Parathyroid adenoma (tissue), 2 donors: ENCODE measurements at regions not wholly inside any gene's neighbourhood (a gene's known extent, or its start where the extent isn't known, plus 50 kb on each side); places are given as distances from the start of the nearest gene placed in this dataset.

Experiments
- H2AFZ ChIP-seq: fragments of 300-600 bp; sonication (generic); one replicate; pipeline ENCODE4 v1.7.0; 2017; ENCODE audit warnings: antibody characterized with exemption, mild to moderate bottlenecking
- H3K27ac ChIP-seq: fragments of 300-600 bp; sonication (generic); one replicate; pipeline ENCODE4 v1.7.0; 2017
- H3K27me3 ChIP-seq: fragments of 300-600 bp; sonication (generic); one replicate; pipeline ENCODE4 v1.7.0; 2017; ENCODE audit warnings: low read length; ENCODE audit not compliant: control insufficient read depth, insufficient read depth
- H3K36me3 ChIP-seq: fragments of 300-600 bp; sonication (generic); one replicate; pipeline ENCODE4 v1.7.0; 2017; ENCODE audit warnings: low read length; ENCODE audit not compliant: control insufficient read depth, insufficient read depth
- H3K4me1 ChIP-seq: fragments of 300-600 bp; sonication (generic); one replicate; pipeline ENCODE4 v1.7.0; 2017; ENCODE audit warnings: control low read depth
- H3K4me2 ChIP-seq: fragments of 300-600 bp; sonication (generic); one replicate; pipeline ENCODE4 v1.7.0; 2017; ENCODE audit warnings: low read length
- H3K4me3 ChIP-seq: fragments of 300-600 bp; sonication (generic); one replicate; pipeline ENCODE4 v1.7.0; 2017; ENCODE audit warnings: low read depth, low read length
- H3K79me2 ChIP-seq: fragments of 300-600 bp; sonication (generic); one replicate; pipeline ENCODE4 v1.7.0; 2017; ENCODE audit warnings: control low read depth
- H3K9ac ChIP-seq: fragments of 300-600 bp; sonication (generic); one replicate; pipeline ENCODE4 v1.7.0; 2017; ENCODE audit warnings: mild to moderate bottlenecking
- H3K9me3 ChIP-seq: fragments of 300-600 bp; sonication (generic); one replicate; pipeline ENCODE4 v1.7.0; 2017; ENCODE audit warnings: low read length; ENCODE audit not compliant: control insufficient read depth
- TF ChIP-seq, protein P1 (sequence below): fragments of 300-600 bp; sonication (generic); IDR thresholded peaks from one replicate; pipeline ENCODE4 v1.7.0; 2017; ENCODE audit warnings: antibody characterized with exemption, mild to moderate bottlenecking
- donor health status: primary hyperparathyroidism.

DNA sequence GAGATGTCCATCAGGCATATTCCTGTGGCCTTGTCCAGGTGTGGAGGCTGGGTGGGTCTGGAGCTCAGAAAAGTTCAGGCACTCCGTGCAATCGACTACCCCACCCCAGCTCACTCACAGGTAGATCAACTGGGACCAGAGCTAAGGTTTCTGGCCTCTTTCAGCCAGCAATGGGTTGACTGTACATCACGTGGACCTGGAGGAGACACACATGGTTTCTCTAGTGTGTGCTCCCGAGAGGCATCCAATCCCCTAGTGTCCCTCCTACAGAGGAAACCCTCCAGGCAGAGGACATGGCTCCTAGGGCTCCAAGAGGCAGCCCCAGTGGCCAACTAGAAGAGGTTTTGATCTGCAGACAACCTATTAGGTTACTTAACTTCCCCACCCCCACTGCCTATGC is 119.5 kb upstream of the RGS6 start:
- no peaks in the 10 kb centered on the region for H3K27me3 ChIP-seq
- no peaks in the 10 kb centered on the region for H3K36me3 ChIP-seq
- no peaks in the 10 kb centered on the region for H3K9me3 ChIP-seq
- H3K4me2 ChIP-seq: no peak overlapping the region
- H3K79me2 ChIP-seq: no peaks in the 10 kb centered on the region
- H3K9ac ChIP-seq: no peak overlapping the region
- H3K27ac ChIP-seq: no peak overlapping the region
- TF ChIP-seq, protein P1, sequence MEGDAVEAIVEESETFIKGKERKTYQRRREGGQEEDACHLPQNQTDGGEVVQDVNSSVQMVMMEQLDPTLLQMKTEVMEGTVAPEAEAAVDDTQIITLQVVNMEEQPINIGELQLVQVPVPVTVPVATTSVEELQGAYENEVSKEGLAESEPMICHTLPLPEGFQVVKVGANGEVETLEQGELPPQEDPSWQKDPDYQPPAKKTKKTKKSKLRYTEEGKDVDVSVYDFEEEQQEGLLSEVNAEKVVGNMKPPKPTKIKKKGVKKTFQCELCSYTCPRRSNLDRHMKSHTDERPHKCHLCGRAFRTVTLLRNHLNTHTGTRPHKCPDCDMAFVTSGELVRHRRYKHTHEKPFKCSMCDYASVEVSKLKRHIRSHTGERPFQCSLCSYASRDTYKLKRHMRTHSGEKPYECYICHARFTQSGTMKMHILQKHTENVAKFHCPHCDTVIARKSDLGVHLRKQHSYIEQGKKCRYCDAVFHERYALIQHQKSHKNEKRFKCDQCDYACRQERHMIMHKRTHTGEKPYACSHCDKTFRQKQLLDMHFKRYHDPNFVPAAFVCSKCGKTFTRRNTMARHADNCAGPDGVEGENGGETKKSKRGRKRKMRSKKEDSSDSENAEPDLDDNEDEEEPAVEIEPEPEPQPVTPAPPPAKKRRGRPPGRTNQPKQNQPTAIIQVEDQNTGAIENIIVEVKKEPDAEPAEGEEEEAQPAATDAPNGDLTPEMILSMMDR: no peak
- no peaks in the 10 kb centered on the region for H3K4me1 ChIP-seq
- no peak overlapping the region for H3K4me3 ChIP-seq
- H2AFZ ChIP-seq: no peak overlapping the region

DNA sequence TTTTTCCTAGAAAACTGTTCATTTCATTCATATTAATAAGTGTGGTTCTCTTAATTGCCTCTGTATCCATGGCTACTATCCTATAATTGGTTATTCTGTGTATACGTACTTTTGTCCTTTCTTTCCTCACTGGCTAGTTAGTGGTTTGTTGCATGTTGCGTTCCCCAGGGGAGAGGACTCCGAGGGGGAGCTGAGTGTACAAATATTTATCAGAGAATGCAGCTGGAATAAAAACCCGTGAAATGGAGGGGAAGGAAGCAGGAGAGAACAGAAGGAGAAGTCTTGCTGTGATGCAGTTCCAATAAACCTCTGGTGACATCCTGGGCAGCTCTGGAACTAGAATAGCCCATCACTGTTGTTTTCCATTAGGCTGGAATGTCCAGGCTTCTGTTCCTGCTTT is 117.1 kb upstream of the RGS6 start:
- no peaks in the 10 kb centered on the region for H3K36me3 ChIP-seq
- no peaks in the 10 kb centered on the region for H3K27me3 ChIP-seq
- TF ChIP-seq, protein P1: no peak
- no peak overlapping the region for H3K4me3 ChIP-seq
- H3K27ac ChIP-seq: no peak overlapping the region
- no peak overlapping the region for H3K9ac ChIP-seq
- no peaks in the 10 kb centered on the region for H3K4me1 ChIP-seq
- no peaks in the 10 kb centered on the region for H3K79me2 ChIP-seq
- no peak overlapping the region for H3K4me2 ChIP-seq
- H2AFZ ChIP-seq: no peak overlapping the region
- H3K9me3 ChIP-seq: no peaks in the 10 kb centered on the region

DNA sequence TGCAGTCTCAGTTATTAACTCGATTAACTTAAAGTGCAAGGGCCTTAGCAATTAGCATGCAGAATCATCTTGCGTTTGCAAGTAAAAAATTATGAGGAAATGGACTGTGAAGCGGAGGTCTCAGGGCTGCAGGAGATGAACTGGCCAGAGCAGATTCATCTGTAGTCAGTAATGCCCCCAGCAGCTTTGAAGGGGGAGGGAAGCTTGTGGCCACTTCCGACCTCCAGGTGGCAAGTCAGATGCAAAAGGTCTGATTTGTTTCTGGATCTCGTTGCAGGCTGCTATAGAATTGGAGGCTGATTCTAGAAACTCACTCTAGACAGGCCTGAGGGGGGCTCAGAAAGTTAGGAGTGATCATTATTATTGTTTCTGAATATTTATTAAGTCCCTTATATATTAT is 107.4 kb upstream of the RGS6 start:
- Histone ChIP-seq H3K79me2 (no peaks in the 10 kb centered on the region), H3K36me3 (no peaks in the 10 kb centered on the region), H2AFZ (no peak overlapping the region), H3K27ac (no peak overlapping the region), H3K27me3 (no peaks in the 10 kb centered on the region), H3K4me3 (no peak overlapping the region), H3K4me2 (no peak overlapping the region), H3K9me3 (no peaks in the 10 kb centered on the region), H3K4me1 (no peaks in the 10 kb centered on the region), H3K9ac (no peak overlapping the region)
- TF ChIP-seq, protein P1: no peak

DNA sequence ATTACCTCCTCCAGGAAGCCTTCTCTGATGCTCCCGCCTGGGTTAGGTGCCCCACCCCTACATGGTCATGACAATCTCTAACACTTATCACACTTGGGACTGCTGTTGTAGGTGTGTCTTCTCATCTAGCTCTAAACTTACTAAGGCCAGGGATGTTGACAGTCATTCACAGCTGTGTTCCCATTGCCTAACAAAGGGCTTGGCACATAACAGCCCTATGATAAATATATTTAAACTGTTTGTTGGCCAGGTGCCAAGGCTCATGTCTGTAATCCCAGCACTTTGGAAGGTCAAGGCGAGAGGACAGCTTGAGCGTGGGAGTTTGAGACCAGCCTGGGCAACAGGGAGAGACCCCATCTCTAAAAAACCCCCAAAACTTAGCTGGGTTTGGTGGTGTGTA is 98.8 kb upstream of the RGS6 start:
- H3K79me2 ChIP-seq: no peaks in the 10 kb centered on the region
- H3K27me3 ChIP-seq: no peaks in the 10 kb centered on the region
- H2AFZ ChIP-seq: no peak overlapping the region
- no peak overlapping the region for H3K4me3 ChIP-seq
- no peak overlapping the region for H3K27ac ChIP-seq
- H3K4me1 ChIP-seq: no peaks in the 10 kb centered on the region
- no peak overlapping the region for H3K9ac ChIP-seq
- H3K36me3 ChIP-seq: no peaks in the 10 kb centered on the region
- TF ChIP-seq, protein P1: no peak
- H3K9me3 ChIP-seq: no peaks in the 10 kb centered on the region
- H3K4me2 ChIP-seq: no peak overlapping the region

DNA sequence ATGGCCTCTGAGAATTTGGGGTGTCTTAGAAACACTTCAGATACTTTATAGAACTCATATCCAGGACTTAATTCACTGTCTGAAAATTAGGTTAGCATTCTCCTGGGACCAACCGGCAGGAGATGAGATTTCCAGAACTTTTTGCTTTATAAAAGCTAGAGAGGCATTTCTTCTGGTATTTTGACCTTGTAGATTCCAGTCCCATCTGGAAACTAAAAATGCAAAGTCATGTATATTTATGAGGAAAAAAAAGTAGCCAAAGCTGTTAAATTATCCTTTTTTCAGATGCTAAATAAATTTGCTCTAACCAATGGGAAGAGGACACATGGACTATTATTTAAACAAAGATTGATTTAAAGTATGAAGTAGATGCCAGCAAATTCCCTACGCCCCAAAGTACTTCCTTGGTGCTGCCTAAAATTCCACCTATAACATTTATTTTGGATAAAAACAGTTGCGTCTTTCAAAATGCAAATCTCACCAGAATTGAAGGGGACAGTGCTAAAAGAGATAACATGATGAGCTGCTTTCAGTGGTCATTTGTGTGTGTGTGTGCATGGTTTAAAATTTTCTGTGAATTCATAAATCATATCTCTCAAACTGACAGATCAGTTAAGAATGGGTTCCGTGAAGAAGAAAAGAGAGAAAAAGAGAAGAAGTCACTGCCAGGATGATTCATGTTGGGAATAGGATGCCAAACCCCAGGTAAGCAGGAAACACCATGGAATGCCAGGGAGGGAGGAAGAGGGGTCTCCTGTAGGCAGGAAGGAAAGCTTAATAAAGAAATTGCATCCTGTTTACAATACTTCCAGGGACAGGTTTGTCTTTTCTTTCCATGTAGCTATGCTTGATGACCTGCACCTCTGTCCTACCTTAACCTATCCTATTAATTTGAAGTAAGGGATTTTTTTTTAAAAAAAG is 97.7 kb upstream of the RGS6 start:
- Histone ChIP-seq H3K9me3 (no peaks in the 10 kb centered on the region), H3K4me2 (no peak overlapping the region), H3K27ac (no peak overlapping the region), H3K36me3 (no peaks in the 10 kb centered on the region), H2AFZ (no peak overlapping the region), H3K9ac (no peak overlapping the region), H3K27me3 (no peaks in the 10 kb centered on the region), H3K79me2 (no peaks in the 10 kb centered on the region), H3K4me1 (no peaks in the 10 kb centered on the region), H3K4me3 (no peak overlapping the region)
- TF ChIP-seq, protein P1: no peak
